ENCODE measurements at regions not wholly inside any gene's neighbourhood (a gene's known extent, or its start where the extent isn't known, plus 50 kb on each side); places are given as distances from the start of the nearest gene placed in this dataset.

GRCh38 chr18:5052491-5052890 lies 144.6 kb downstream of the AKAIN1 start:
- no peak overlapping the region for H3K4me2 ChIP-seq
- DNase-seq (ENCODE audit: low read depth in 1 of 2, low spot score in 1 of 2) (no peak), ATAC-seq (no peak), FAIRE-seq (no peak)
- WGBS (ENCODE audit: missing lambda C conversion rate), result 20% methylated on average over 4 of the region's 4 CpGs
- ChIA-PET CTCF (no interaction called here), POLR2A (no interaction called here)
- no peaks in the 10 kb centered on the region for H3K9me3 ChIP-seq
- no peak for TF ChIP-seq MYC (IDR thresholded peaks at IDR 0.05; ENCODE audit: borderline replicate concordance, low read length)
- TF ChIP-seq E2F6 (IDR thresholded peaks at IDR 0.05; ENCODE audit: borderline replicate concordance, low read depth), result no peak
- no peak for TF ChIP-seq BHLHE40 (IDR thresholded peaks at IDR 0.05; ENCODE audit: low read depth, low read length)
- TF ChIP-seq MAX (IDR thresholded peaks at IDR 0.05), result no peak
- no peak for TF ChIP-seq HES2 (IDR thresholded peaks at IDR 0.05)
- no peak for TF ChIP-seq EHMT2 (IDR thresholded peaks at IDR 0.05; ENCODE audit: low read depth)
- no peak for TF ChIP-seq NPAS2 (CRISPR knock-in tag; IDR thresholded peaks at IDR 0.05; ENCODE audit: borderline replicate concordance)
- TF ChIP-seq ZNF302 (CRISPR knock-in tag; IDR thresholded peaks at IDR 0.05), result no peak
- no peak overlapping the region for H3K4me3 ChIP-seq
- no peak overlapping the region for H3K27ac ChIP-seq
- H3K4me1 ChIP-seq, result no peaks in the 10 kb centered on the region

GRCh38 chr18:5051207-5051606 lies 145.8 kb downstream of the AKAIN1 start:
- H3K27ac ChIP-seq, result no peak overlapping the region
- ChIA-PET POLR2A (no interaction called here), CTCF (no interaction called here)
- DNase-seq (ENCODE audit: low read depth in 1 of 2, low spot score in 1 of 2), result no peak
- H3K4me2 ChIP-seq, result no peak overlapping the region
- TF ChIP-seq JUN (IDR thresholded peaks at IDR 0.05) (no peak), ZSCAN20 (CRISPR knock-in tag; IDR thresholded peaks at IDR 0.05) (no peak), REST (IDR thresholded peaks at IDR 0.05) (no peak), CTCF (IDR thresholded peaks at IDR 0.05) (no peak), RARB (CRISPR knock-in tag; IDR thresholded peaks at IDR 0.05) (no peak), KDM1A (IDR thresholded peaks at IDR 0.05; ENCODE audit: low read depth) (no peak), RNF2 (IDR thresholded peaks at IDR 0.05; ENCODE audit: borderline replicate concordance, low read depth) (no peak), MAX (IDR thresholded peaks at IDR 0.05) (no peak), ZC3H11A (IDR thresholded peaks at IDR 0.05) (no peak), BHLHE40 (IDR thresholded peaks at IDR 0.05; ENCODE audit: low read depth, low read length) (no peak), EHF (CRISPR knock-in tag; IDR thresholded peaks at IDR 0.05) (no peak), CEBPB (IDR thresholded peaks at IDR 0.05) (no peak), NFE2L2 (conservative IDR thresholded peaks at IDR 0.05; ENCODE audit: low read length) (no peak), HOXB5 (CRISPR knock-in tag; IDR thresholded peaks at IDR 0.05) (no peak)
- no peak for ATAC-seq
- no peaks in the 10 kb centered on the region for H3K9me3 ChIP-seq
- 2% methylated on average over 2 of the region's 2 CpGs for WGBS (ENCODE audit: missing lambda C conversion rate)
- no peak for FAIRE-seq
- H3K4me1 ChIP-seq, result no peaks in the 10 kb centered on the region
- H3K4me3 ChIP-seq, result no peak overlapping the region

Data from A549 (cell line).